HL-60 (cell line): ENCODE measurements at regions not wholly inside any gene's neighbourhood (a gene's known extent, or its start where the extent isn't known, plus 50 kb on each side); places are given as distances from the start of the nearest gene placed in this dataset.

Experiments used
- DNase-seq, 2 experiments: peaks; one replicate each; pipeline ENCODE4 v3.0.0-alpha.2; 2010 to 2020; ENCODE audit warnings: low read depth in 1 of 2, low spot score in 1 of 2
- H3K27ac ChIP-seq: fragments of 250-450 bp; sonication (Bioruptor Pico); replicated peaks from 2 replicates; pipeline ENCODE4 v1.5.1; 2020; ENCODE audit warnings: mild to moderate bottlenecking, moderate library complexity
- H3K27me3 ChIP-seq: fragments of 250-450 bp; sonication (Bioruptor Pico); 2 replicates; pipeline ENCODE4 v1.5.1; 2021; ENCODE audit warnings: mild to moderate bottlenecking, moderate library complexity; ENCODE audit not compliant: insufficient read depth, poor library complexity, severe bottlenecking
- H3K4me3 ChIP-seq: replicated peaks from 2 replicates; pipeline ENCODE4 v1.5.1; 2011; ENCODE audit warnings: mild to moderate bottlenecking, control low read depth, low read length; ENCODE audit not compliant: insufficient read depth
- GABPA ChIP-seq: IDR thresholded peaks from 2 replicates; pipeline ENCODE4 v1.6.1; 2012; ENCODE audit warnings: low read depth
- POLR2AphosphoS5 ChIP-seq: IDR thresholded peaks from 2 replicates; pipeline ENCODE4 v1.6.1; 2012; ENCODE audit warnings: low read depth
- SPI1 ChIP-seq: IDR thresholded peaks from 2 replicates; pipeline ENCODE4 v1.6.1; 2012; ENCODE audit warnings: low read depth, mild to moderate bottlenecking, borderline replicate concordance
- TF ChIP-seq, protein P1 (sequence below): IDR thresholded peaks from one replicate; pipeline ENCODE4 v1.5.1; 2011; ENCODE audit warnings: low read length, control low read depth, inconsistent platforms; ENCODE audit not compliant: insufficient read depth
- TF ChIP-seq, protein P2 (sequence below): IDR thresholded peaks from 2 replicates; pipeline ENCODE4 v1.6.1; 2012; ENCODE audit warnings: low read depth; ENCODE audit not compliant: insufficient replicate concordance

DNA sequence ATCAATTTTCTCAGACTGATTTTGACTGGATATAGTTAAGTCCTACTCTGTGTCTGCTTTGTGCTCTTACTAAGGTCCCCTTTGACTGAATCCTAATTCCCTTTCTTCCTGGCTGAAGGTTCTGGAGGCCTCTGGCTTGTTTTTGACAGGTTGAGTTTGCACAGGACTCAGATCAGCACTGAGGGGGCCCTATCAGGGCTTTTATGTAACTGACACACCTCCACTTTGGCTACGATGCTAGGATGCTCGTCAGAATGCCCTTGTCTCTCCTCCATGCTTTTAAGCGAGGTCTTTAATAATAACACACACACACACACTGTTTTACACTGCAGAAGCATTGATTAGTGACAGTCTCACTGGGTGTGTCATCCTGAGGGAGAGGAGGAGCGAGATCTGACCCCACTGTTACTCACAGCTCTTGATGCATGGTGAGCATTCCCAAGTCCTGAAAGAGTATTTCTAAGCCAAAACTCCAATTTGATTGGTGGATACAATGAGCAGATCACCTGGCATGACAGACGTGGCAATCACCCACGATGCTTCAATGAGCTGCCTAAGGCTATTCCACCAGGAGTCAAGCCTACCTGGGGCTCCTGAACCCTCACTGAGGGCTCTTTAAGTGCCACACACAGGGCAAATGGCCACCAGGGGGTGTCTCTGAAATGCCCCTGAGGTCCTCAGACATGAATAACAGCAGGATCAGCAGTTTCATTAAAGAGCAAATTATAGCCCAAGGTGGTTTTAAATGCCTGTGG lies 130.4 kb upstream of the CPEB2 start:
- peak in 1 of 2 experiments; percentile 49 for DNase-seq
- Histone ChIP-seq H3K27me3 (no peaks in the 10 kb centered on the region), H3K27ac (no peak overlapping the region), H3K4me3 (no peak overlapping the region)
- no peak for TF ChIP-seq SPI1
- TF ChIP-seq POLR2AphosphoS5: no peak
- TF ChIP-seq, protein P1, sequence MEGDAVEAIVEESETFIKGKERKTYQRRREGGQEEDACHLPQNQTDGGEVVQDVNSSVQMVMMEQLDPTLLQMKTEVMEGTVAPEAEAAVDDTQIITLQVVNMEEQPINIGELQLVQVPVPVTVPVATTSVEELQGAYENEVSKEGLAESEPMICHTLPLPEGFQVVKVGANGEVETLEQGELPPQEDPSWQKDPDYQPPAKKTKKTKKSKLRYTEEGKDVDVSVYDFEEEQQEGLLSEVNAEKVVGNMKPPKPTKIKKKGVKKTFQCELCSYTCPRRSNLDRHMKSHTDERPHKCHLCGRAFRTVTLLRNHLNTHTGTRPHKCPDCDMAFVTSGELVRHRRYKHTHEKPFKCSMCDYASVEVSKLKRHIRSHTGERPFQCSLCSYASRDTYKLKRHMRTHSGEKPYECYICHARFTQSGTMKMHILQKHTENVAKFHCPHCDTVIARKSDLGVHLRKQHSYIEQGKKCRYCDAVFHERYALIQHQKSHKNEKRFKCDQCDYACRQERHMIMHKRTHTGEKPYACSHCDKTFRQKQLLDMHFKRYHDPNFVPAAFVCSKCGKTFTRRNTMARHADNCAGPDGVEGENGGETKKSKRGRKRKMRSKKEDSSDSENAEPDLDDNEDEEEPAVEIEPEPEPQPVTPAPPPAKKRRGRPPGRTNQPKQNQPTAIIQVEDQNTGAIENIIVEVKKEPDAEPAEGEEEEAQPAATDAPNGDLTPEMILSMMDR: no peak
- TF ChIP-seq, protein P2, sequence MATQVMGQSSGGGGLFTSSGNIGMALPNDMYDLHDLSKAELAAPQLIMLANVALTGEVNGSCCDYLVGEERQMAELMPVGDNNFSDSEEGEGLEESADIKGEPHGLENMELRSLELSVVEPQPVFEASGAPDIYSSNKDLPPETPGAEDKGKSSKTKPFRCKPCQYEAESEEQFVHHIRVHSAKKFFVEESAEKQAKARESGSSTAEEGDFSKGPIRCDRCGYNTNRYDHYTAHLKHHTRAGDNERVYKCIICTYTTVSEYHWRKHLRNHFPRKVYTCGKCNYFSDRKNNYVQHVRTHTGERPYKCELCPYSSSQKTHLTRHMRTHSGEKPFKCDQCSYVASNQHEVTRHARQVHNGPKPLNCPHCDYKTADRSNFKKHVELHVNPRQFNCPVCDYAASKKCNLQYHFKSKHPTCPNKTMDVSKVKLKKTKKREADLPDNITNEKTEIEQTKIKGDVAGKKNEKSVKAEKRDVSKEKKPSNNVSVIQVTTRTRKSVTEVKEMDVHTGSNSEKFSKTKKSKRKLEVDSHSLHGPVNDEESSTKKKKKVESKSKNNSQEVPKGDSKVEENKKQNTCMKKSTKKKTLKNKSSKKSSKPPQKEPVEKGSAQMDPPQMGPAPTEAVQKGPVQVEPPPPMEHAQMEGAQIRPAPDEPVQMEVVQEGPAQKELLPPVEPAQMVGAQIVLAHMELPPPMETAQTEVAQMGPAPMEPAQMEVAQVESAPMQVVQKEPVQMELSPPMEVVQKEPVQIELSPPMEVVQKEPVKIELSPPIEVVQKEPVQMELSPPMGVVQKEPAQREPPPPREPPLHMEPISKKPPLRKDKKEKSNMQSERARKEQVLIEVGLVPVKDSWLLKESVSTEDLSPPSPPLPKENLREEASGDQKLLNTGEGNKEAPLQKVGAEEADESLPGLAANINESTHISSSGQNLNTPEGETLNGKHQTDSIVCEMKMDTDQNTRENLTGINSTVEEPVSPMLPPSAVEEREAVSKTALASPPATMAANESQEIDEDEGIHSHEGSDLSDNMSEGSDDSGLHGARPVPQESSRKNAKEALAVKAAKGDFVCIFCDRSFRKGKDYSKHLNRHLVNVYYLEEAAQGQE: no peak
- TF ChIP-seq GABPA: no peak

DNA sequence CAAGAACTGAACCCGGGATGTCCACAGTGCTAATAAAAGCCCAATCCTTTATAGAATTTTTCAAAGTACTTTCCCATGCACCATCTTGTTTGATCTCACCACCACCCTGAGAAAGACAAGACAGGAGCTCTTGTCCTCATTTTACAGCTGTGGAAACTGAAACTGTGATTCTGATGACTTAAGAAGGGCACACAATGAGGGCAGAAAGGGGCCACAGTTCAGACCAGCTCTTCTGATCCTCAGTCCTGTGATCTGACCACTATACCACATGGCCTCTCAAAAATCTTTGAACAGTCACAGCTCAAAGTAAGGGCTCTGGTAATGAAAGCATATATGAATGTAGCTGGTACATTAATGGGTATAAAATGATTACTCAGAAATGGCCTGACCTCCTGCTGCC lies 127.3 kb upstream of the CPEB2 start:
- no peak for DNase-seq
- TF ChIP-seq POLR2AphosphoS5 (no peak), GABPA (no peak), SPI1 (no peak)
- TF ChIP-seq, protein P1: no peak
- TF ChIP-seq, protein P2: no peak
- no peak overlapping the region for H3K4me3 ChIP-seq
- H3K27me3 ChIP-seq: no peaks in the 10 kb centered on the region
- H3K27ac ChIP-seq: no peak overlapping the region

DNA sequence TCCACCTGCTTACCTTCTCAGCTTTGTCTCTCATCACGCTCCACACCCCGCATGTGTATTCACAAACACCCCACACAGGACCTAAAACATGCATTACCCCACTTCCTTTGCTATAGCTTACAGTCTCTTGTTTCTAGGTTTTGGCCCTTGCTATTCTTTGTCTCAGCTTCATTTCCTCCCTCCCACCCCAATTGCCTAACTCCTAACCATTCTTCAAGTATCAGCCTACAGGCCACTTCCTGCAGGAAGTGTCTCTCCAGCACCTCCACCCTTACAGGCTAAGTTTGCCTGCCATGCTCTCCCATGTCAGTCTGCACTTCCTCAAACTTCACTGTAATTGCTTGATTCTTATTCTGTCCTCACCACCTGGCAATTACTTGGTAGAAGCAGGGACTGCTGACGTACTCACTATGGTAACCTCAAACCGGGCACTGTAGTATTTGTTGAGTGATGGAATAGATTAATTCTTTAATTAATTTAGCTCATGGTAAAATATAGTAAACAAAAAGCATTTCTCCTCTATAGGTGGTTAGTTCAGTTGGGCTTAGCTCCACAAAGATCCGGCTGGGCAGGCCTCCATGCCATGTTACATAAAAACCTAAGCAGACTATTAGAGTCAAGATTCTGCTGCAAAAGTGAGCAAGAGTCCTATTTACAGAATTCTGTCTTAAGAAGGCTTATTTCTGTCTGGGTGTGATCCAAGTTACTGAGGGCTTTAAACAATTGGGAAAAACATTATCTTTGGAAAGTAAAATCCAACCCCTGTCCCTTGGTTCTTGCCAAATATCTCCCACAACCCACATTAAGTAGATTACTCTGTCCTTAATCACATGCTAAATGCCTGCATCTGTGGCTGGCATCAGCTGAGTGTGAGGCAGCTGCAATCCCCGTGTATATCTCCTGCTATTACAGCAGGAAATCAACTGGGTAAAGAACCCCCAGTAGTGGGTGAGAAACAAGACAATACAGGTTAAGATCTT lies 124.7 kb upstream of the CPEB2 start:
- H3K27ac ChIP-seq: peak overlapping the region; percentile 45
- no peaks in the 10 kb centered on the region for H3K27me3 ChIP-seq
- H3K4me3 ChIP-seq: no peak overlapping the region
- peak; percentile 99 for TF ChIP-seq SPI1
- TF ChIP-seq POLR2AphosphoS5: peak; percentile 67
- TF ChIP-seq, protein P2: no peak
- no peak; the same call in 1 of the 2 replicates for TF ChIP-seq GABPA
- DNase-seq: peak; percentile 81 to 92
